HG03342 (cell line): ENCODE measurements at regions not wholly inside any gene's neighbourhood (a gene's known extent, or its start where the extent isn't known, plus 50 kb on each side); places are given as distances from the start of the nearest gene placed in this dataset.
A peak's percentile ranks its signal among the peaks of the same experiment; 100 is the strongest.
"Not testable (repeated sequence)": the region's sequence is repeated elsewhere in the genome, so short reads cannot be mapped to it uniquely, and the experiment has no call there.

ENCODE experiments used
- ATAC-seq: cut with Tn5 transposase; IDR thresholded peaks from one replicate; pipeline ENCODE4 v1.9.1; 2021; ENCODE audit warnings: mild to moderate bottlenecking, moderate library complexity; ENCODE audit not compliant: unreplicated experiment

DNA sequence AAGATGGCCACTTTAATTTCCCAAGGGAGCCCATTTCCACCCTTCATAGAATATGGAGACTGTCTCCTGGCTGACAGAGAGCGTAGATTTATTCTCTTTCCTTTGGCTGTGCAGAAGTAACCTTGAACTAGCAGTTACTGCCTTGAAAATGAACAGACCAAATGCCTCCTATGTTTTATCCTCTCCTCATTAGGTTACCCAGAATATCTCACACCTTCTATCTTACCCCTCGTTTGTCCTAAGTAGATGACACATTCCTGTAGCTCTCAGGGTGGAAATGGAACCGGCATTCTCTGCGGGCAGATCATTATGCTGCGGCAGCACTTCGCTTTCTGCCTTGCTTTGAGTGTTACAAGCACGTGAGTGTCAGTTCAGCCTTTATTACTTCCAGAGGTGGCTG lies 336.5 kb downstream of the DCDC2C start:
- no peak for ATAC-seq

- ATAC-seq, result peak; percentile 62
Observed at GRCh38 chr2:4047961-4048891, 344.9 kb downstream of the DCDC2C start.

GRCh38 chr2:4049463-4049862 lies 346.1 kb downstream of the DCDC2C start:
- ATAC-seq, result no peak

DNA sequence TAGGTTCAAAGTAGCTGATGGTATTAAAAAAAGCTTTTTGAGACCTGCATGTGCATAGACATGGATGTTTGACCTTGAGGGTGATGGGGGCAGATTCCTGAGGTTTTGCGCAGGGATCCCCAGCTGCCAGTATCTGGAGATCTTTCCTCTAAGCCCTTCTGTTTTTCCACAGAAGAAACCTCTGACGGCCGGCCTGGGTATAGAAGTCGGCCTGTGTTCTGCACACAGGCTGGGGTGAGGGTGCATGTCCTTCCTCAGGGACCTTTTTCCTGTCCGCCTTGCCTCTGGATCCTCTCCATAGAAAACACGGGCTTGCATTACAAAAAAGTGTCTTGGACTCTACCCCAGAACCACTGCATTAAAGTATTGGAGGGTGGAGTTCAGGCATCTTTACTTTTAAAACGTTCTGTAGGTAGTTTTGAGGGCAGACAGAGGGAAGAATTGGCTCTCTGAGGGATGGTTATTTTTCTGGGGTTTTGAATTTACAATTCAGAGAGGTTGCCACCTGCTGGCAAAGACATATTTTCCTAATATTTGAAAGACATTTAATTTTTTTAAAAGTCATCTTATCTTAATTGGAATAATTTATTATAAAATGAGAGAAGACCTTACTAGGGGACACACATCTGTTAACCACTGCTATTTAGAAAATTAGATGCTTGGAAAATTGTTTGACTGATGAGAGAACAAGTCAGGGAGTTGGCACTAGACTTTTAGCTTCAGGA lies 350.6 kb downstream of the DCDC2C start:
- no peak for ATAC-seq

GRCh38 chr2:4066217-4066616 lies 362.8 kb downstream of the DCDC2C start:
- no peak for ATAC-seq

DNA sequence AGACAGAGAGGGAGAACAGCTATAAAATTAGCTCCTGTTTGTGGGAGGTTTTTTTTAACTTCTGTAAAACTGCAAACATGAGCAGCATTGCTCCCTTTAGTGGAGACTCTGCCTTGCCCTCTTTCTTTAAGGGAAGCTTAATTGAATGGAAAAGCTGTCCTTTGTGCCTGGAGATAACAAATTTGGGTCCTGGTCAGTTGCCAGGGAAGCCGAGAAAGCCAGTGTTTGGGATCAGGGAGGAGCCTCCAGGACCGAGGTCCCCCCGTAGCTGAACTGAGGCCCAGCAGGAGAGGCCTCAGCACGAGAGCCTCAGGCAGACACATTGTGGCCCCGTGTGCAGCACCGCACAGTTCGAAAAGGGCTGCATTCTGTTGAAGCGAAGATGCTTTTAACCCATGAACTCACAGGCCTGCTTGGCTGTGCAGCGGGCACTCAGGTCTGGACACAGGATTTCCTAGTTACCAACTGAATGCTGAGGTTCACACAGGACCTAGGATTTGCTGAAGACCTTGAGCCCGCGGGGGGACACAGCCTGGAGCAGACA lies 369.7 kb downstream of the DCDC2C start:
- ATAC-seq, result no peak

GRCh38 chr2:4077017-4077416 lies 373.6 kb downstream of the DCDC2C start:
- no peak for ATAC-seq

- no peak for ATAC-seq
Observed at GRCh38 chr2:4085186-4085585, 381.8 kb downstream of the DCDC2C start.

DNA sequence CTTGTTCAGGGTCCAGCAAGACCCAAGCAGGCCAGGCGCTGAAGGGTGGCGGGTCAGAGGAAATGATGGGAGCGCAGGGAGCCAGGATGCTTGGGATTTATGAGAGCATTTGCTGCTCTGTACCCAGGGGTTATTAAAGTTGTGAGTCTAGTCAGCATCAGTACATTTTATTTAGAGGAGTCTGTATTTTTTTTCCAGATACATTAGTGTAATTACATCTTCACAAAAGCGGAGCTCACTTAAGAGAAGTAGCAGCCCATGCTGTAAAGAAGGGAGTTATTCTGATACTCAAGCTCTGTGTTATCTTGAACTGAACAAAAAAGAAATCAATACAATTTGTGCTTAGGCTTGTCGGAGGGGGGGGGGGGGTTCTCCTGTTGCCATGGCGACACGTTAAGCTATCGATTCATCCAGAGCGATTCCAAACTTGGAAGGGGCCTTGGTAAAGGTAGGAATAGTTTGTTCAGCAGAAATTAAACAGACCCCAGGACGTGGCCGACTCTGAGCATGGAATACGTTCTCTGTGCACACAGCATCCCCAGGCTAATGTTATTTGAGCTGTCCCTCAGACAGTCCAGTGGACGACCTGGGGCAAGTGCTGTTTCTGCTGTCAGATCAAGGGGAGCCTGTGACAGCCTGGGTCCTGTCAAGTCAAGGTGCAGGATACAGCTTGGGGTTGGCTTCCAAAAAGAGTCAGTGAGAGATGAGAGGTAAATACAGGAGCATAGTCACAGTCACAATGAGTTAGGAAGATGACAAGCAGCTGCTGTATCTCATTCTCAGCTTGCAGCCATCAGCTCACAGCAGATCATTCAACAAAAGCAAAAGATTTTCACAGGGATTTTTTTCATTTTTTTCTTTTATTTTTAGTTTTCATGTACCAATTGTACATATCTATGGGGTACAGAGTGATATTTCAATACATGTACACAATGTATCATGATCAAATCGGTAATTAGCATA lies 387.6 kb downstream of the DCDC2C start:
- no peak for ATAC-seq

- no peak for ATAC-seq
Observed at GRCh38 chr2:4091869-4092268, 388.5 kb downstream of the DCDC2C start.

GRCh38 chr2:4094743-4095142 lies 391.4 kb downstream of the DCDC2C start:
- no peak for ATAC-seq

DNA sequence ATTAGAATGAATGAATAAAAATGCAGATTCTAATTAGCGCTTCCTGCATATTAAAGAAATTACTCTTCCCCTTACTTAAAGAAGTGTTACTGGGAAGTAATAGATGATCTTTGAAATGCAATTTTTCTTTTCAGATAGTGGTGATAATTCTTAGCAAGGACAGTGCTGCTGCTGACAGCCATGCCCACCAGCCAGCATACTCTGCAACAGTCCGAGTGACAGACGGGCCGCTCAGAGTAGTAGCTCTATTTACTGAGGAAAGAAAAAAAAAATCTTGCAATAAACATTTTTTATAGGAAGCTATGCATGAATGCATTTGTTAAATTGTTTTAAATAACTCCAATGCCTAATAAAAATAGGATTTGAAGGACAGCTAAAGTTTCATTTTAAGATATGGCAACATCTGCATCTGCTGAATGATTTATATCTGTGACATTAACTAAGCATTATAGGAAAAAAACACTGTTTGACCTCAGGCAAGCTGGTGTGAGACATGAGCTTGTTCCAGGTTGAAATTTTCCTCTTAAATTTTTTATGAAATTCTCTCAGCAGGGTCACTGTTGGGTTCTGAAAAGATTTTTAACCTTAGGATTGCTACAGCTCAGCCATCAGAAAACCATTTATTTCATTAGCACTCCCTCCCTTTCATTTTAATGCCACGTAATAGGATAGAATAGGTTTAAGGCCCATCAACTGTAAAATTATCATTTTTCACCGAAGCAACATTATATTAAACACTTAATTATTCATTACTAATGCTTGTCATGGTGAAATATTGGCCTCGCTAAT lies 393.8 kb downstream of the DCDC2C start:
- no peak for ATAC-seq

GRCh38 chr2:4098137-4098536 lies 394.8 kb downstream of the DCDC2C start:
- no peak for ATAC-seq

DNA sequence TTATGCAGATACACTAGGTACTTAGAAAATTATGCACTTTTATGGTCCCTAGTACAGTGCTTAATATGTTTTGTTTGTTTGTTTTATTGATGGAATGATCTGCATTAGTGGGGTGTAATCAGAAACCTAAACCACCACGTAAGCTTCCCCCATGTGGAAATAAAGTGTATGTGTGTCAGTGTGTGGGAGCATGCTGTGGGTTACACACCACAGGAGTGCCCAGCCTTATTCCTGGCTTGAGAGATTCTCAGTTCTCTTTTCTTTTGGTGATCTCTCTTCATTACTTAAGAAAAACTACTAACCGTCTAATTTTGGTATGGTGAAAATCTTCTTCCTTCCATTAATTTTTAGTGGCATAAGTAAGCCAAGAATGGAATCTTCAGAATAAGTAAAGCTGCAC lies 398.6 kb downstream of the DCDC2C start:
- no peak for ATAC-seq

GRCh38 chr2:4107179-4107578 lies 403.8 kb downstream of the DCDC2C start:
- ATAC-seq, result no peak

DNA sequence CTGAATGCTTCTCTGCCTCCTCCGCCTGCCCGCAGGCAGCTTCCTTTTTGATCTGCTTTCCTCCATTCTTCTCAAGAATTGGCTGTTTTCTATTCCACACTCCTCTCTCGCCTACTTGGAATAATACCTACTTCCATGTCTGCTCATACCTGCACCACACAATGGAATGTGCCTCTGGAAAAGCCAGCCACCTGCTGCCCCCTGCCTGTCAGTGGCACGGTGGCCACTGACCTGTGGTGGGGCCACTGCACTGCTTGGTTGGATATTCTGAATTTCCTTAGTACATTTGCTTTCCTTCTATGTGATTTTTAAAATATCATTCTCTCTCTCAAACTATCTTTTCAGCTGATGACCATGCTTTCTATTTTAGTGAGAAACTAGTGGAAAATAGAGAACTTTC lies 406.9 kb downstream of the DCDC2C start:
- no peak for ATAC-seq

GRCh38 chr2:4115435-4115834 lies 412.1 kb downstream of the DCDC2C start:
- not testable (repeated sequence) for ATAC-seq

GRCh38 chr2:4122726-4123125 lies 419.4 kb downstream of the DCDC2C start:
- ATAC-seq, result no peak

GRCh38 chr2:4130651-4131050 lies 427.3 kb downstream of the DCDC2C start:
- ATAC-seq, result no peak
